Fibroblast of mammary gland (primary cell): ENCODE measurements at regions not wholly inside any gene's neighbourhood (a gene's known extent, or its start where the extent isn't known, plus 50 kb on each side); places are given as distances from the start of the nearest gene placed in this dataset.

Source experiments
- DNase-seq: peaks from one replicate; pipeline ENCODE4 v3.0.0-alpha.2; 2010; ENCODE audit warnings: low read depth
- H3K4me3 ChIP-seq: 2 replicates; pipeline ENCODE4 v1.5.1; 2011; ENCODE audit warnings: low read depth, mild to moderate bottlenecking, low read length, moderate library complexity; ENCODE audit not compliant: control insufficient read depth
- CTCF ChIP-seq: conservative IDR thresholded peaks from 2 replicates; pipeline ENCODE4 v1.5.1; 2011; ENCODE audit warnings: low read depth, low read length, inconsistent platforms; ENCODE audit not compliant: control insufficient read depth, insufficient read depth

- TF ChIP-seq CTCF = no peak
Observed at GRCh38 chr20:55919319-55919718, 86.0 kb downstream of the CBLN4 start.

GRCh38 chr20:55918471-55918870 lies 86.8 kb downstream of the CBLN4 start:
- no peak for DNase-seq
- no peak for TF ChIP-seq CTCF
- H3K4me3 ChIP-seq = no peak overlapping the region

More at GRCh38 chr20:55919319-55919718, 86.0 kb downstream of the CBLN4 start:
- DNase-seq = no peak
- H3K4me3 ChIP-seq = no peak overlapping the region

GRCh38 chr20:55893031-55893430 lies 112.3 kb downstream of the CBLN4 start:
- no peak for DNase-seq
- no peak for TF ChIP-seq CTCF
- no peak overlapping the region for H3K4me3 ChIP-seq

- TF ChIP-seq CTCF = no peak
- H3K4me3 ChIP-seq = no peak overlapping the region
- no peak for DNase-seq
Observed at GRCh38 chr20:55888685-55889084, 116.6 kb downstream of the CBLN4 start.

- no peak for TF ChIP-seq CTCF
- H3K4me3 ChIP-seq = no peak overlapping the region
- no peak for DNase-seq
Observed at GRCh38 chr20:55882910-55883309, 122.4 kb downstream of the CBLN4 start.

- TF ChIP-seq CTCF = no peak
- no peak for DNase-seq
- H3K4me3 ChIP-seq = no peak overlapping the region
Observed at GRCh38 chr20:55882286-55882685, 123.0 kb downstream of the CBLN4 start.

- no peak for TF ChIP-seq CTCF
- no peak overlapping the region for H3K4me3 ChIP-seq
- no peak for DNase-seq
Observed at GRCh38 chr20:55881204-55881603, 124.1 kb downstream of the CBLN4 start.
